ENCODE measurements at regions not wholly inside any gene's neighbourhood (a gene's known extent, or its start where the extent isn't known, plus 50 kb on each side); places are given as distances from the start of the nearest gene placed in this dataset.

GRCh38 chr3:177334803-177335202 lies 137.5 kb upstream of the TBL1XR1 start:
- Histone ChIP-seq H3K36me3 (replicated peaks; ENCODE audit: insufficient read depth, low read length) (no peaks in the 10 kb centered on the region), H3K4me1 (ENCODE audit: low read length) (peaks cover 25% of the 10 kb centered on the region), H3K9me3 (replicated peaks; ENCODE audit: insufficient read depth, low read length) (no peaks in the 10 kb centered on the region), H3K27me3 (replicated peaks; ENCODE audit: insufficient read depth, low read length) (no peaks in the 10 kb centered on the region), H3K4me3 (ENCODE audit: low read length) (no peak overlapping the region), H3K27ac (ENCODE audit: low read length) (no peak overlapping the region), H4K20me1 (ENCODE audit: insufficient read depth, low read length) (no peaks in the 10 kb centered on the region), H3K9me2 (replicated peaks; ENCODE audit: insufficient read depth, low read length) (no peaks in the 10 kb centered on the region), H3K79me2 (ENCODE audit: low read length) (no peaks in the 10 kb centered on the region), H2AFZ (ENCODE audit: low read length) (no peak overlapping the region), H3K9ac (ENCODE audit: low read length) (no peak overlapping the region), H3F3A (ENCODE audit: insufficient read depth, low read length) (peaks cover 9% of the 10 kb centered on the region; the same call in 1 of the 2 replicates), H3K4me2 (ENCODE audit: low read depth, low read length) (no peak overlapping the region)
- no peak for DNase-seq
- TF ChIP-seq EZH2phosphoT487 (IDR thresholded peaks at IDR 0.05; ENCODE audit: low read length) (no peak), EZH2 (optimal IDR thresholded peaks at IDR 0.05; ENCODE audit: low read depth, low read length) (no peak), CTCF (IDR thresholded peaks at IDR 0.05; ENCODE audit: low read length) (no peak)

GRCh38 chr3:177335728-177336127 lies 138.4 kb upstream of the TBL1XR1 start:
- H3K27me3 ChIP-seq (replicated peaks; ENCODE audit: insufficient read depth, low read length): no peaks in the 10 kb centered on the region
- no peak for DNase-seq
- H3K4me3 ChIP-seq (ENCODE audit: low read length): no peak overlapping the region
- TF ChIP-seq CTCF (IDR thresholded peaks at IDR 0.05; ENCODE audit: low read length) (no peak), EZH2 (optimal IDR thresholded peaks at IDR 0.05; ENCODE audit: low read depth, low read length) (no peak), EZH2phosphoT487 (IDR thresholded peaks at IDR 0.05; ENCODE audit: low read length) (no peak)
- H3K36me3 ChIP-seq (replicated peaks; ENCODE audit: insufficient read depth, low read length): no peaks in the 10 kb centered on the region
- peaks cover 9% of the 10 kb centered on the region; the same call in 1 of the 2 replicates for H3F3A ChIP-seq (ENCODE audit: insufficient read depth, low read length)
- H3K27ac ChIP-seq (ENCODE audit: low read length): no peak overlapping the region
- no peak overlapping the region for H3K9ac ChIP-seq (ENCODE audit: low read length)
- H3K4me2 ChIP-seq (ENCODE audit: low read depth, low read length): no peak overlapping the region
- no peaks in the 10 kb centered on the region for H3K79me2 ChIP-seq (ENCODE audit: low read length)
- no peaks in the 10 kb centered on the region for H3K9me2 ChIP-seq (replicated peaks; ENCODE audit: insufficient read depth, low read length)
- H4K20me1 ChIP-seq (ENCODE audit: insufficient read depth, low read length): no peaks in the 10 kb centered on the region
- H3K4me1 ChIP-seq (ENCODE audit: low read length): peaks cover 25% of the 10 kb centered on the region
- no peak overlapping the region for H2AFZ ChIP-seq (ENCODE audit: low read length)
- no peaks in the 10 kb centered on the region for H3K9me3 ChIP-seq (replicated peaks; ENCODE audit: insufficient read depth, low read length)

GRCh38 chr3:177336873-177337450 lies 139.7 kb upstream of the TBL1XR1 start:
- H3K4me1 ChIP-seq (ENCODE audit: low read length): peaks cover 30% of the 10 kb centered on the region
- H3K9ac ChIP-seq (ENCODE audit: low read length): no peak overlapping the region
- no peaks in the 10 kb centered on the region for H3K79me2 ChIP-seq (ENCODE audit: low read length)
- H3K4me2 ChIP-seq (ENCODE audit: low read depth, low read length): no peak overlapping the region
- no peaks in the 10 kb centered on the region for H3K9me2 ChIP-seq (replicated peaks; ENCODE audit: insufficient read depth, low read length)
- no peaks in the 10 kb centered on the region for H3K9me3 ChIP-seq (replicated peaks; ENCODE audit: insufficient read depth, low read length)
- TF ChIP-seq EZH2 (optimal IDR thresholded peaks at IDR 0.05; ENCODE audit: low read depth, low read length): no peak
- TF ChIP-seq CTCF (IDR thresholded peaks at IDR 0.05; ENCODE audit: low read length): no peak
- no peak for TF ChIP-seq EZH2phosphoT487 (IDR thresholded peaks at IDR 0.05; ENCODE audit: low read length)
- H3K36me3 ChIP-seq (replicated peaks; ENCODE audit: insufficient read depth, low read length): no peaks in the 10 kb centered on the region
- H3K4me3 ChIP-seq (ENCODE audit: low read length): no peak overlapping the region
- no peak overlapping the region for H2AFZ ChIP-seq (ENCODE audit: low read length)
- no peak overlapping the region for H3K27ac ChIP-seq (ENCODE audit: low read length)
- peaks cover 9% of the 10 kb centered on the region; the same call in 1 of the 2 replicates for H3F3A ChIP-seq (ENCODE audit: insufficient read depth, low read length)
- DNase-seq: no peak
- no peaks in the 10 kb centered on the region for H4K20me1 ChIP-seq (ENCODE audit: insufficient read depth, low read length)
- H3K27me3 ChIP-seq (replicated peaks; ENCODE audit: insufficient read depth, low read length): no peaks in the 10 kb centered on the region

Data from MM.1S (cell line).